Tibial nerve (tissue), 4 donors: ENCODE measurements at regions not wholly inside any gene's neighbourhood (a gene's known extent, or its start where the extent isn't known, plus 50 kb on each side); places are given as distances from the start of the nearest gene placed in this dataset.

Experiments
- DNase-seq, 2 donors: peaks; one replicate each; pipeline ENCODE4 v3.0.0-alpha.2; 2019; ENCODE audit warnings: low spot score in 2 of 2
- H3K27ac ChIP-seq, 4 donors: fragments of 200-600 bp; sonication (generic) in 3 of 4; one replicate each; pipeline ENCODE4 v1.5.1; 2017 to 2019; ENCODE audit warnings: mild to moderate bottlenecking in 1 of 4
- H3K27me3 ChIP-seq, 2 donors: fragments of 200-600 bp; sonication (generic) in 1 of 2; one replicate each; pipeline versions ENCODE4 v1.5.1 to v1.6.0; 2017 to 2019
- H3K36me3 ChIP-seq, 3 donors: fragments of 200-600 bp; sonication (generic); one replicate each; pipeline ENCODE4 v1.5.1; 2018 to 2019
- H3K4me1 ChIP-seq, 4 donors: fragments of 200-600 bp; sonication (generic) in 3 of 4; one replicate each; pipeline ENCODE4 v1.5.1; 2017 to 2019
- H3K4me3 ChIP-seq, 4 donors: fragments of 200-600 bp; sonication (generic) in 3 of 4; one replicate each; pipeline ENCODE4 v1.5.1; 2017 to 2019; ENCODE audit warnings: mild to moderate bottlenecking in 1 of 4, moderate library complexity in 1 of 4
- H3K9me3 ChIP-seq, 4 donors: fragments of 200-600 bp; sonication (generic) in 3 of 4; one replicate each; pipeline ENCODE4 v1.5.1; 2017 to 2019
- EP300 ChIP-seq, 2 donors: sonication (generic); formaldehyde crosslinking; IDR thresholded peaks; one replicate each; pipeline ENCODE4 v1.6.1; 2017; ENCODE audit warnings: antibody characterized with exemption in 2 of 2, mild to moderate bottlenecking in 1 of 2
- POLR2A ChIP-seq, 2 donors: fragments of 450-650 bp; IDR thresholded peaks; one replicate each; pipeline ENCODE4 v1.6.1; 2017; ENCODE audit warnings: antibody characterized with exemption in 2 of 2, mild to moderate bottlenecking in 2 of 2, moderate library complexity in 2 of 2
- WGBS, 2 donors: methylation state at CpG; one replicate each; pipeline ENCODE4 v1.1.5; 2018; 5-methylcytosine and 5-hydroxymethylcytosine counted together
- TF ChIP-seq, protein P1 (sequence below), 5 experiments: fragments of 200-600 bp in 3 of 5; fragments of 450-650 bp in 2 of 5; sonication (generic) in 3 of 5; IDR thresholded peaks; one replicate each; pipeline ENCODE4 v1.5.1; 2016 to 2019; ENCODE audit warnings: antibody characterized with exemption in 5 of 5, mild to moderate bottlenecking in 3 of 5, moderate library complexity in 2 of 5

DNA sequence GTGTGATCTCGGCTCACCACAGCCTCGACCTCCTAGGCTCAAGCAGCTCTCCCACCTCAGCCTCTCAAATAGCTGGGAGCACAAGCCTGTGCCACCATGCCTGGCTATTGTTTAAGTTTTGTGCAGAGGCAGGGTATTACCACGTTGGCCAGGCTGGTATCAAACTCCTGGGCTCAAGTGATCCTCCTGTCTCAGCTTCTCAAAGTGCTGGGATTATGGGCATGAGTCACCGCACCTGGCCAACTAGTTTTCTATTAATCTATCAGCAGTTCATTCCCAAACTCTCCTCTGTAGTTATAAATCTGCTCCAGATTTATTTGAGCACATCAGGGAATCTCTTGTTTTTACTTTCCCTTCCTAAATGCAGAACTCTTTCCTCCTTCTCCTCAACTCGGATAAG lies 443.8 kb downstream of the PRDM2 start:
- H3K27me3 ChIP-seq = no peaks in the 10 kb centered on the region
- no peak for TF ChIP-seq POLR2A (IDR thresholded peaks at IDR 0.05)
- TF ChIP-seq, protein P1, sequence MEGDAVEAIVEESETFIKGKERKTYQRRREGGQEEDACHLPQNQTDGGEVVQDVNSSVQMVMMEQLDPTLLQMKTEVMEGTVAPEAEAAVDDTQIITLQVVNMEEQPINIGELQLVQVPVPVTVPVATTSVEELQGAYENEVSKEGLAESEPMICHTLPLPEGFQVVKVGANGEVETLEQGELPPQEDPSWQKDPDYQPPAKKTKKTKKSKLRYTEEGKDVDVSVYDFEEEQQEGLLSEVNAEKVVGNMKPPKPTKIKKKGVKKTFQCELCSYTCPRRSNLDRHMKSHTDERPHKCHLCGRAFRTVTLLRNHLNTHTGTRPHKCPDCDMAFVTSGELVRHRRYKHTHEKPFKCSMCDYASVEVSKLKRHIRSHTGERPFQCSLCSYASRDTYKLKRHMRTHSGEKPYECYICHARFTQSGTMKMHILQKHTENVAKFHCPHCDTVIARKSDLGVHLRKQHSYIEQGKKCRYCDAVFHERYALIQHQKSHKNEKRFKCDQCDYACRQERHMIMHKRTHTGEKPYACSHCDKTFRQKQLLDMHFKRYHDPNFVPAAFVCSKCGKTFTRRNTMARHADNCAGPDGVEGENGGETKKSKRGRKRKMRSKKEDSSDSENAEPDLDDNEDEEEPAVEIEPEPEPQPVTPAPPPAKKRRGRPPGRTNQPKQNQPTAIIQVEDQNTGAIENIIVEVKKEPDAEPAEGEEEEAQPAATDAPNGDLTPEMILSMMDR (IDR thresholded peaks at IDR 0.05) = no peak
- TF ChIP-seq EP300 (IDR thresholded peaks at IDR 0.05) = no peak
- WGBS, 2 donors = 77 to 89% methylated on average over 5 of the region's 5 CpGs

DNA sequence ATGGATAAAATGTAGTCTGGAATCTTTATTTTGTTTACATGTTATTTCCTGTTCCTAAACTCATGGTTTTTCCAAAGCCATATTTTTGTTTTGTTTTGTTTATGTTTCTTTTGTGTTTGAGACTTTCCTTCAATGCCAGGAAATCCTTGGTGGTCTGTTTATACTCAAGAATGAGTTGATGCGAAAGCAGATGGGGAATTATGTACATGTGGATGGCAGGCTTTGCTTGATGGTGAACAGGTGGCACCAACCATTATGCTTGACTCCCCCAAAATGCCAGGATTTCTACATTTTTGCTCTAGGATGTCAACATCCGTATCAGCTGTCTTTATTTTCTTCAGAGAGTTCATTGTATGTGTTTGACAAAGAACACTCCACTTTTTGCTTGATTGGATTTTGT lies 448.5 kb downstream of the PRDM2 start:
- Histone ChIP-seq H3K27me3 (no peaks in the 10 kb centered on the region), H3K36me3 (no peaks in the 10 kb centered on the region)
- WGBS, 2 donors = 52 to 67% methylated on average over 2 of the region's 2 CpGs

More for the DNA sequence above, 443.8 kb downstream of the PRDM2 start:
- H3K4me3 ChIP-seq = no peak overlapping the region
- no peaks in the 10 kb centered on the region for H3K9me3 ChIP-seq
- H3K27ac ChIP-seq = no peak overlapping the region
- peaks cover 0 to 33% (median 0%) of the 10 kb centered on the region in 4 donors for H3K4me1 ChIP-seq
- H3K36me3 ChIP-seq = no peaks in the 10 kb centered on the region
- no peak for DNase-seq

DNA sequence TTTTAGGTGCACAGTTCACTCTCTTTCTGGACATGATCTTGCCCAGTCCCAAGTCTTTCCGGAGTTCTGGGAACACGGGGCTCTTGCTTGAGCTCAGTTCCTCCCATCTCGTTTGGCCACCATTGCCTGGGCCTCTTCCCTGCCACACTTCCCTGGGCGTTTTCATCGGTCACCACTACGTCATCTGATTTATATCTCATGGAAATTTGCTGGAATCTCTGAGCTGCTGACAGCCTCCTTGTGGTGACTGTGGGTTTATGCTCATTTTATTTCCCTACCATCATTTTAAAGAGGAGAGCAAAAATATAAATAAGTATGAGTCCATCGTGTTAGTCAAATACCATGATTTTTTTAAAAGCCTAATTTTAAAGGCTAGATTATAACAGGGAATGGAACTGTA lies 449.1 kb upstream of the KAZN start:
- Histone ChIP-seq H3K4me1 (no peaks in the 10 kb centered on the region), H3K27ac (no peak overlapping the region), H3K9me3 (peaks cover 0 to 8% (median 0%) of the 10 kb centered on the region in 4 donors), H3K27me3 (no peaks in the 10 kb centered on the region), H3K4me3 (no peak overlapping the region), H3K36me3 (no peaks in the 10 kb centered on the region)
- 60 to 71% methylated on average over 7 of the region's 7 CpGs for WGBS, 2 donors
- TF ChIP-seq EP300 (IDR thresholded peaks at IDR 0.05) (no peak), POLR2A (IDR thresholded peaks at IDR 0.05) (no peak)
- TF ChIP-seq, protein P1 (IDR thresholded peaks at IDR 0.05) = no peak
- no peak for DNase-seq

More for the DNA sequence above, 448.5 kb downstream of the PRDM2 start:
- no peaks in the 10 kb centered on the region for H3K4me1 ChIP-seq
- no peak overlapping the region for H3K27ac ChIP-seq
- TF ChIP-seq EP300 (IDR thresholded peaks at IDR 0.05) = no peak
- TF ChIP-seq, protein P1 (IDR thresholded peaks at IDR 0.05) = no peak
- TF ChIP-seq POLR2A (IDR thresholded peaks at IDR 0.05) = no peak
- peaks cover 0 to 4% (median 0%) of the 10 kb centered on the region in 4 donors for H3K9me3 ChIP-seq
- no peak overlapping the region for H3K4me3 ChIP-seq
- no peak for DNase-seq

DNA sequence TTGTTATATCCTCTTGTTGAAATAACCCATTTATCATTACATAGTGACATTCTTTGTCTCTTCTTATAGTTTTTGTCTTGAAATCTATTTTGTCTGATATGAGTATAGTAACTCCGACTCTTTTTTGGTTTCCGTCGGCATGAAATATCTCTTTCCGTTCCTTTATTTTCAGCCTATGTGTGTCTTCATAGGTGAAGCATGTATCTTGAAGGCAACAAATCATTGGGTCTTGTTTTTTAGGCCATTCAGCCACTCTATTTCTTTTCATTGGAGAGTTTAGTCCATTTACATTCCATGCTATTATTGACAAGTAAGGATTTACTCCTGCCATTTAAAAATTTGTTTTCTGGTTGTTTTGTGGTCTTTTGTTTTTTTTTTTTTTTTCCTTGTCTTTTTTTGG lies 441.9 kb upstream of the KAZN start:
- Histone ChIP-seq H3K36me3 (no peaks in the 10 kb centered on the region), H3K27me3 (no peaks in the 10 kb centered on the region), H3K4me3 (no peak overlapping the region), H3K27ac (no peak overlapping the region), H3K4me1 (no peaks in the 10 kb centered on the region), H3K9me3 (peaks cover 0 to 52% (median 6%) of the 10 kb centered on the region in 4 donors)
- WGBS, 2 donors = 98% methylated on average over 4 of the region's 4 CpGs
- TF ChIP-seq, protein P1 (IDR thresholded peaks at IDR 0.05) = no peak
- TF ChIP-seq EP300 (IDR thresholded peaks at IDR 0.05) (no peak), POLR2A (IDR thresholded peaks at IDR 0.05) (no peak)
- DNase-seq = no peak

DNA sequence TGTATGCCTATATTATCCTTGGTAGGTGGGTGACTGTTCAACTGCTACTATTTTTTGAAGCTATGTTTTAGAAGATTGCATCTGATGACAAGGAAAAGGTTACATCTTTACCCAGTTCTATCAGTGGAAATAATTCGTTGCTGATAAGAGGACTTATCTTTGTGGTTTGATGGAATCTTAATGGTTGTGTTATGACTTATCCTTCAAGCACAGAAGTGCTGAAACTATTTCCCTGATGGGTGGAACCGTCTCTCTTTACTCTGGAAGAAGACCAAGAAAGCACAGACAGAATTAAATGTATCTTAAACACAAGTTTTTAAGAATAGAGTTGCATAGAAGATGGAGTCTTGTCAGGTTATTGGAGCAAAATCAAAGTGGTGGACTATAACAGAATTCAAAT lies 437.7 kb upstream of the KAZN start:
- peaks cover 0 to 48% (median 6%) of the 10 kb centered on the region in 4 donors for H3K9me3 ChIP-seq
- TF ChIP-seq, protein P1 (IDR thresholded peaks at IDR 0.05) = no peak
- TF ChIP-seq POLR2A (IDR thresholded peaks at IDR 0.05) (no peak), EP300 (IDR thresholded peaks at IDR 0.05) (no peak)

More for the DNA sequence above, 437.7 kb upstream of the KAZN start:
- H3K27me3 ChIP-seq = no peaks in the 10 kb centered on the region
- 28 to 34% methylated on average over 2 of the region's 2 CpGs for WGBS, 2 donors
- DNase-seq = no peak
- H3K4me3 ChIP-seq = no peak overlapping the region
- H3K36me3 ChIP-seq = no peaks in the 10 kb centered on the region
- H3K4me1 ChIP-seq = no peaks in the 10 kb centered on the region
- no peak overlapping the region for H3K27ac ChIP-seq
